Activated CD8-positive, alpha-beta memory T cell treated with anti-CD3 and anti-CD28 coated beads for 24 hours (primary cell): ENCODE measurements at regions not wholly inside any gene's neighbourhood (a gene's known extent, or its start where the extent isn't known, plus 50 kb on each side); places are given as distances from the start of the nearest gene placed in this dataset.
"Not testable (repeated sequence)": the region's sequence is repeated elsewhere in the genome, so short reads cannot be mapped to it uniquely, and the experiment has no call there.

Experiments used
- DNase-seq: peaks from one replicate; pipeline ENCODE4 v3.0.0-alpha.2; 2020

- no peak for DNase-seq
Measured at GRCh38 chr2:59774821-59775433, 778.5 kb downstream of the BCL11A start.

GRCh38 chr2:59770651-59771050 lies 782.8 kb downstream of the BCL11A start:
- no peak for DNase-seq

GRCh38 chr2:59761966-59762365 lies 791.5 kb downstream of the BCL11A start:
- DNase-seq: no peak

- DNase-seq: no peak
Measured at GRCh38 chr2:59756150-59756549, 797.3 kb downstream of the BCL11A start.

GRCh38 chr2:59754011-59754735 lies 799.3 kb downstream of the BCL11A start:
- no peak for DNase-seq

- no peak for DNase-seq
Measured at GRCh38 chr2:59752512-59752911, 800.9 kb downstream of the BCL11A start.

GRCh38 chr2:59752071-59752470 lies 801.4 kb downstream of the BCL11A start:
- no peak for DNase-seq

GRCh38 chr2:59751214-59751613 lies 802.2 kb downstream of the BCL11A start:
- not testable (repeated sequence) for DNase-seq

GRCh38 chr2:59746291-59746690 lies 807.2 kb downstream of the BCL11A start:
- DNase-seq: no peak

- no peak for DNase-seq
Measured at GRCh38 chr2:59745085-59745484, 808.4 kb downstream of the BCL11A start.

GRCh38 chr2:59744436-59744835 lies 809.0 kb downstream of the BCL11A start:
- DNase-seq: no peak

GRCh38 chr2:59741840-59742239 lies 811.6 kb downstream of the BCL11A start:
- DNase-seq: no peak

- DNase-seq: no peak
Measured at GRCh38 chr2:59739166-59739565, 814.3 kb downstream of the BCL11A start.

GRCh38 chr2:59737299-59737698 lies 816.2 kb downstream of the BCL11A start:
- DNase-seq: no peak

- DNase-seq: no peak
Measured at GRCh38 chr2:59734743-59735142, 818.7 kb downstream of the BCL11A start.

GRCh38 chr2:59733970-59734369 lies 819.5 kb downstream of the BCL11A start:
- no peak for DNase-seq

GRCh38 chr2:59733567-59733930 lies 819.9 kb downstream of the BCL11A start:
- DNase-seq: no peak

GRCh38 chr2:59732871-59733566 lies 820.4 kb downstream of the BCL11A start:
- no peak for DNase-seq

GRCh38 chr2:59727121-59727590 lies 826.3 kb downstream of the BCL11A start:
- DNase-seq: no peak

- DNase-seq: no peak
Measured at GRCh38 chr2:59726228-59727120, 827.0 kb downstream of the BCL11A start.

- no peak for DNase-seq
Measured at GRCh38 chr2:59724746-59725145, 828.7 kb downstream of the BCL11A start.

GRCh38 chr2:59720296-59720866 lies 833.1 kb downstream of the BCL11A start:
- no peak for DNase-seq

GRCh38 chr2:59713577-59713976 lies 839.9 kb downstream of the BCL11A start:
- DNase-seq: no peak
